Right lobe of liver (tissue), 6 donors: ENCODE measurements at regions not wholly inside any gene's neighbourhood (a gene's known extent, or its start where the extent isn't known, plus 50 kb on each side); places are given as distances from the start of the nearest gene placed in this dataset.
"Not testable (repeated sequence)": the region's sequence is repeated elsewhere in the genome, so short reads cannot be mapped to it uniquely, and the experiment has no call there.

Source experiments
- ATAC-seq, 4 donors: fragments of 200-7000 bp; cut with Tn5 transposase; one replicate each; pipeline ENCODE4 v1.9.1; 2020; ENCODE audit warnings: mild to moderate bottlenecking in 4 of 4, moderate library complexity in 4 of 4
- DNase-seq, 3 donors: peaks; one replicate each; pipeline ENCODE4 v3.0.0-alpha.2; 2020
- H3K27ac ChIP-seq, 3 donors: fragments of 200-600 bp; one replicate each; pipeline ENCODE4 v1.8.0; 2022
- H3K27me3 ChIP-seq, 2 donors: fragments of 200-600 bp; one replicate each; pipeline ENCODE4 v1.8.0; 2022
- H3K36me3 ChIP-seq, 4 donors: fragments of 200-600 bp; sonication (generic) in 1 of 4; one replicate each; pipeline versions ENCODE4 v1.5.1 to v1.8.0; 2017 to 2022; ENCODE audit warnings: control low read depth in 1 of 4
- H3K4me1 ChIP-seq, 4 donors: fragments of 200-600 bp; sonication (generic) in 1 of 4; one replicate each; pipeline versions ENCODE4 v1.5.1 to v1.8.0; 2017 to 2022; ENCODE audit warnings: control low read depth in 1 of 4
- H3K4me3 ChIP-seq, 3 donors: fragments of 200-600 bp; one replicate each; pipeline ENCODE4 v1.8.0; 2022
- H3K9me3 ChIP-seq, 4 donors: fragments of 200-600 bp; sonication (generic) in 1 of 4; one replicate each; pipeline versions ENCODE4 v1.5.1 to v1.8.0; 2017 to 2022; ENCODE audit warnings: control low read depth in 1 of 4
- POLR2A ChIP-seq: fragments of 450-650 bp; IDR thresholded peaks from one replicate; pipeline ENCODE4 v1.6.1; 2017; ENCODE audit warnings: antibody characterized with exemption, mild to moderate bottlenecking
- WGBS: methylation state at CpG from one replicate; pipeline ENCODE4 v1.1.6; 2018; ENCODE audit warnings: low coverage, low lambda C conversion rate; ENCODE audit not compliant: insufficient coverage; ENCODE audit errors: missing lambda C conversion rate; 5-methylcytosine and 5-hydroxymethylcytosine counted together
- intact Hi-C, 2 donors: fragments of 100-400 bp; cut with DNase I; formaldehyde crosslinking; loops; one replicate each; pipeline versions ENCODE4 v1.11.2 to v1.14.1; 2022
- TF ChIP-seq, protein P1 (sequence below), 4 donors: fragments of 200-600 bp in 3 of 4; fragments of 450-650 bp in 1 of 4; IDR thresholded peaks; one replicate each; pipeline versions ENCODE4 v1.5.1 to v1.8.0; 2016 to 2022; ENCODE audit warnings: antibody characterized with exemption in 4 of 4, mild to moderate bottlenecking in 2 of 4
- donor health status: DM: no; HTN: yes; CAD: no.
- donor health status: DM: no; HTN: no; CAD: no.
- donor health status: DM: no; HTN: no; CAD: no.
- donor health status: DM: no; HTN: yes; CAD: no.
- donor health status: DM: no; HTN: yes; CAD: no.

DNA sequence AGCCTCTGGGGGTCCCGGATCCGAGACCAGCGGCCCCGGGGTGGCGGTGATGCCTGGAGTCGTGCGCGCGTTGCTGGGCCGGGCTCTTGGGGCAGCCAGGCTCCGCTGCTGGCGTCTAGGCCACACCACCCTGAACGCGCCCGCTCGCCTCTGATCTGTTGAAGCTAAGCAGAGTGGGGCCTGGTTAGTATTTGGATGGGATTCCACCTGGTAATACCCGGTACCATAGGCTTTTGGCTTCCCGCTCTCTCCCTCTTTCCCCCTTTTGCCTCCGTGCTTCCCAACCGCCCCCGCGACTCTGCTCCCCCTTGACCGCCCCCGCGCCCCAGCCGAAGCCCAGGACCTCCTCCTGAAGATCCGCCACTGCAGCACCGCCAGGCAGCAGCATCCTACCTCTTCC is 1383.5 kb upstream of the DEFB115 start:
- intact Hi-C loops: no loop called here
- no peak for ATAC-seq
- no peaks in the 10 kb centered on the region for H3K9me3 ChIP-seq
- no peak overlapping the region for H3K4me3 ChIP-seq
- TF ChIP-seq POLR2A: no peak
- TF ChIP-seq, protein P1, sequence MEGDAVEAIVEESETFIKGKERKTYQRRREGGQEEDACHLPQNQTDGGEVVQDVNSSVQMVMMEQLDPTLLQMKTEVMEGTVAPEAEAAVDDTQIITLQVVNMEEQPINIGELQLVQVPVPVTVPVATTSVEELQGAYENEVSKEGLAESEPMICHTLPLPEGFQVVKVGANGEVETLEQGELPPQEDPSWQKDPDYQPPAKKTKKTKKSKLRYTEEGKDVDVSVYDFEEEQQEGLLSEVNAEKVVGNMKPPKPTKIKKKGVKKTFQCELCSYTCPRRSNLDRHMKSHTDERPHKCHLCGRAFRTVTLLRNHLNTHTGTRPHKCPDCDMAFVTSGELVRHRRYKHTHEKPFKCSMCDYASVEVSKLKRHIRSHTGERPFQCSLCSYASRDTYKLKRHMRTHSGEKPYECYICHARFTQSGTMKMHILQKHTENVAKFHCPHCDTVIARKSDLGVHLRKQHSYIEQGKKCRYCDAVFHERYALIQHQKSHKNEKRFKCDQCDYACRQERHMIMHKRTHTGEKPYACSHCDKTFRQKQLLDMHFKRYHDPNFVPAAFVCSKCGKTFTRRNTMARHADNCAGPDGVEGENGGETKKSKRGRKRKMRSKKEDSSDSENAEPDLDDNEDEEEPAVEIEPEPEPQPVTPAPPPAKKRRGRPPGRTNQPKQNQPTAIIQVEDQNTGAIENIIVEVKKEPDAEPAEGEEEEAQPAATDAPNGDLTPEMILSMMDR (IDR thresholded peaks at IDR 0.05): no peak
- H3K27me3 ChIP-seq: no peaks in the 10 kb centered on the region
- H3K36me3 ChIP-seq: no peaks in the 10 kb centered on the region
- H3K27ac ChIP-seq: no peak overlapping the region
- H3K4me1 ChIP-seq: no peaks in the 10 kb centered on the region
- peak; percentile 63 to 81 (median 67) for DNase-seq
- WGBS: 65% methylated on average over 12 of the region's 28 CpGs

- Histone ChIP-seq H3K9me3 (no peaks in the 10 kb centered on the region), H3K27ac (no peak overlapping the region), H3K36me3 (no peaks in the 10 kb centered on the region), H3K4me1 (no peaks in the 10 kb centered on the region), H3K27me3 (no peaks in the 10 kb centered on the region), H3K4me3 (no peak overlapping the region)
- DNase-seq (peak in 2 of 3 donors; percentile 10 to 44), ATAC-seq (no peak)
- TF ChIP-seq POLR2A: no peak
- TF ChIP-seq, protein P1 (IDR thresholded peaks at IDR 0.05): no peak
- intact Hi-C loops: no loop called here
- 61% methylated on average over 23 of the region's 25 CpGs for WGBS
Measured at GRCh38 chr20:29874476-29875202, 1382.8 kb upstream of the DEFB115 start.

GRCh38 chr20:29875321-29876083 is 1382.0 kb upstream of the DEFB115 start:
- H3K27ac ChIP-seq, H3K9me3 ChIP-seq, H3K4me3 ChIP-seq, H3K27me3 ChIP-seq, intact Hi-C loops, H3K36me3 ChIP-seq, H3K4me1 ChIP-seq: not testable (repeated sequence)
- peak in 3 of 4 donors; percentile 26 to 70 (median 50) for ATAC-seq
- 52% methylated on average over 20 of the region's 27 CpGs for whole genome bisulfite sequencing
- DNase-seq: peak in 2 of 3 donors; percentile 16 to 69

DNA sequence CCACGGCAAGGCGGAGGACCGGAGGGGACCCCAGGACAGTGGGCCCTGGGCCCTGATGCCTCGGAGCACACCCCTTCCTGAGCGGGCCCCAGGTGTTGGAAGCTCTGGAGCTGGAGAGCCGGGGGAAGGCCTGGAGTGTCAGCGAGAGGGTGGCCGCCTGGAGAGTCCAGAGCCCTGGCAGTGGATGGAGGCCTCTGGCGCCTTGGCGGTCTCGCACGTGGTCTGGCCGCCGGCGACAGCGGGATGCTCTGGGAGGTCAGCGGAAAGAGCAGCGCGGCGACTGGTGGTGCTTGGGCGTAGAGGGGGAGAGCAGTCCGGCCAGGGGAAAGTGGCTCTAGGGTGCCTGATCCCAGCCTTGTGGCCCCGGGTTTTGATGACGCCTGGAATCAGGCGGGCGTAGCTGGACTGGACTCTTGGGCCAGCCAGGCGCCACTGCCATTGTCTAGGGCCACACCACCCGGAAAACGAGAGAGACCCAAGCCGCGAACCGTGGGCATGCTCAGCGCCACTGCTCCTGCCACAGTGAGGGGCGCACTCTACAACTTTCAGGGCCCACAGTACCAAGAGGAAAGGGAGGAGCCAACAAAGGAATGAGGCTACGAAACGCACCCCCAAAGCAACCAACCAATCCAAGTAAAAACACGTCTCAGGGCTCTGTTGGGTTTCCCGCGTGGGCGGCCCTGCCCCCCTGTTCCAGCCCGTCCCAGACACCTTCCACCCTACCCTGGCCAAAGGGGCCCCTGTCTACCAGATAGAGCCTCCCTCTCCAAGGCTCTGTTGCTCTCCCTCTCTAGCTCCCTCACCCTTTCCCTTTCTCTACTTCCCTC is 1381.2 kb upstream of the DEFB115 start:
- H3K27me3 ChIP-seq, H3K36me3 ChIP-seq, H3K9me3 ChIP-seq, H3K4me1 ChIP-seq, H3K4me3 ChIP-seq, H3K27ac ChIP-seq, intact Hi-C loops: not testable (repeated sequence)
- DNase-seq (peak in 2 of 3 donors; percentile 16 to 59), ATAC-seq (peak in 1 of 4 donors; percentile 47)
- 72% methylated on average over 21 of the region's 41 CpGs for WGBS

DNA sequence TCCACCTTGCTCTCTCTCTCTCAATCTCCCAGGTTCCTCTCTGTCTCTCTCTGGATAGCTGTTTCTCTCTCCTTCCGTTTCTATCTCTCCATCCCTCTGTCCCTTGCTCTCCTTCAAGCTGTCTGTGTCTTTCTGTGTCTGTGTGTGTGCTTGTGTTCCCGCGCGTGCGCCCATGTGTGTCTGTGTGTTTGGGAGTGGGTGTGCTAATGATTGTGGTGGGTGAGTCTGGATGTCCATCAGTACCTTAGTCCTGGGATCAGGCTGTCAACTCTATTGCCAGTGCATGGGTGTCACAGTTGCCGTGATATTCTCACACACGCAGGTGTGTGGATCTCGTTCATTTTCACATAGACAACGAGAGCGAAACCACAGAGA is 1380.6 kb upstream of the DEFB115 start:
- peak in 2 of 3 donors; percentile 21 to 60 for DNase-seq
- no peak for ATAC-seq
- no peaks in the 10 kb centered on the region for H3K27me3 ChIP-seq
- H3K4me1 ChIP-seq: no peaks in the 10 kb centered on the region
- no peaks in the 10 kb centered on the region for H3K36me3 ChIP-seq
- intact Hi-C loops: no loop called here
- TF ChIP-seq, protein P1 (IDR thresholded peaks at IDR 0.05): no peak
- no peak for TF ChIP-seq POLR2A
- no peak overlapping the region for H3K27ac ChIP-seq
- H3K9me3 ChIP-seq: no peaks in the 10 kb centered on the region
- no peak overlapping the region for H3K4me3 ChIP-seq
- WGBS: 62% methylated on average over 10 of the region's 10 CpGs

DNA sequence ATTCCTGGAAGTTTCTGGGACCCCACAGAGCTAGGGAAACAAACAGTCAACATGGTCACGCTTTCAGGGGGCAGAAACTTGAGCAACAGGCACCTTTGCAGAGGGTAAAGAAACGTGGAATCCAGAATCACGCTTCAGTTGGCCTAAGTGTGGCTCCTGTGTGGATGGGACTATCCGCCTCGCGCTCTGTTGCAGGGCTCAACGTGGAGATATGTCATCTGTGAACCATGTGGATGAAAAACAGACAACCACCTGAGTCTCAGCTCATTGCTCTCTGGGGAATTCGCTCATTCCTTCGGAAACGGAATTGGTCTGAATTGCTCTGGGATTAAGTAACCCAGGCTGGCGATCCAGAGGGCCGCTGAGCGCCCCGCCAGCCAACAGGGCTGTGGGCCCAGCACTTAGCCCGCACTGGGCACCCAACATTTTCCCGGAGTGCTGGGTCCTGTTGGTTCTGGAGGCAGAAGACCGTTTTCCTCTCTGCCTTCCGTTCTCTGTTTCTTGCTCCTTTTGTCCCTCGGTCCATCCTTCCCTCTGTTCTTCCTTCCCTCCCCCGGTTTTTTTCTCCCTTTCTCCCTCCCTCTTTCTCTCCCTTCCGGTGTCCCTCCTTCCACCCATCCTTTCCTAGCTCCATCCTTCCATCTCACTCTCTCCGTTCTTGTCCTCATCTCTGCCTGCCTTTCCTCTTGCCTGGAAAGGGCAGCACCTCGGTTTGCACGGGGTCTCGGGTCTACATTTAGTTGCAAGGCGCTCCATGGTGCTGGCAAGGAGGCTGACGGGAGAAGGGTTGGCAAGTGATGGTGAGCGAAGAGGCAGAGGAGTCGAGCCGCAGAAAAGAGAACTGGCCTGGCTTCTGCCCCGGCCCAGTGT is 1379.8 kb upstream of the DEFB115 start:
- ATAC-seq, H3K9me3 ChIP-seq, H3K36me3 ChIP-seq, H3K27ac ChIP-seq, H3K4me3 ChIP-seq, H3K27me3 ChIP-seq, H3K4me1 ChIP-seq, intact Hi-C loops: not testable (repeated sequence)
- peak in 2 of 3 donors; percentile 21 to 54 for DNase-seq
- 48% methylated on average over 26 of the region's 31 CpGs for WGBS
